ENCODE measurements at regions not wholly inside any gene's neighbourhood (a gene's known extent, or its start where the extent isn't known, plus 50 kb on each side); places are given as distances from the start of the nearest gene placed in this dataset.

GRCh38 chr4:11549525-11549924 lies 120.8 kb upstream of the HS3ST1 start:
- Histone ChIP-seq H3K27me3 (ENCODE audit: insufficient read depth) (no peaks in the 10 kb centered on the region), H3K4me1 (ENCODE audit: control insufficient read depth in 1 of 2, insufficient read depth in 2 of 2, low read depth in 1 of 2, low read length in 1 of 2) (no peaks in the 10 kb centered on the region), H3K9me2 (no peaks in the 10 kb centered on the region), H3K4me2 (no peak overlapping the region), H4K20me1 (ENCODE audit: insufficient read depth) (no peaks in the 10 kb centered on the region), H3F3A (replicated peaks; ENCODE audit: insufficient read depth) (no peaks in the 10 kb centered on the region), H3K79me2 (ENCODE audit: insufficient read depth) (no peaks in the 10 kb centered on the region), H3K36me3 (replicated peaks in 1 of 2; ENCODE audit: control insufficient read depth in 1 of 2, insufficient read depth in 2 of 2, low read length in 1 of 2) (no peaks in the 10 kb centered on the region), H3K9ac (no peak overlapping the region), H3K27ac (ENCODE audit: low read depth in 2 of 2, low read length in 1 of 2) (no peak overlapping the region), H2AFZ (ENCODE audit: low read depth) (no peak overlapping the region), H3K4me3 (ENCODE audit: low read depth in 2 of 2, low read length in 1 of 2) (no peak overlapping the region), H3K9me3 (no peaks in the 10 kb centered on the region)
- POLR2A ChIA-PET: no interaction called here
- TF ChIP-seq CHD2 (IDR thresholded peaks at IDR 0.05; ENCODE audit: low read length, partially characterized antibody): no peak
- no peak for TF ChIP-seq FOXM1 (IDR thresholded peaks at IDR 0.05; ENCODE audit: low read depth)
- TF ChIP-seq RFX5 (IDR thresholded peaks at IDR 0.05; ENCODE audit: low read length): no peak
- TF ChIP-seq FOSL2 (IDR thresholded peaks at IDR 0.05; ENCODE audit: borderline replicate concordance, low read depth): no peak
- no peak for TF ChIP-seq EP300 (IDR thresholded peaks at IDR 0.05; ENCODE audit: borderline replicate concordance in 1 of 2, low read depth in 1 of 2, low read length in 1 of 2)
- TF ChIP-seq GABPA (IDR thresholded peaks at IDR 0.05; ENCODE audit: low read depth): no peak
- TF ChIP-seq RAD21 (IDR thresholded peaks at IDR 0.05; ENCODE audit: low read length): no peak
- TF ChIP-seq FOXJ3 (CRISPR knock-in tag; IDR thresholded peaks at IDR 0.05): no peak
- no peak for TF ChIP-seq POLR2AphosphoS5 (IDR thresholded peaks at IDR 0.05; ENCODE audit: low read depth, low read length)
- CTCF ChIA-PET: no interaction called here
- DNase-seq: no peak

- H4K20me1 ChIP-seq (ENCODE audit: insufficient read depth): no peaks in the 10 kb centered on the region
- no peak for DNase-seq
- no peaks in the 10 kb centered on the region for H3K9me2 ChIP-seq
- no peaks in the 10 kb centered on the region for H3K79me2 ChIP-seq (ENCODE audit: insufficient read depth)
- POLR2A ChIA-PET: no interaction called here
- WGBS (ENCODE audit: low lambda C conversion rate): 0% methylated on average over 1 of the region's 1 CpG
- no peaks in the 10 kb centered on the region for H3K36me3 ChIP-seq (replicated peaks in 1 of 2; ENCODE audit: control insufficient read depth in 1 of 2, insufficient read depth in 2 of 2, low read length in 1 of 2)
- H3K4me1 ChIP-seq (ENCODE audit: control insufficient read depth in 1 of 2, insufficient read depth in 2 of 2, low read depth in 1 of 2, low read length in 1 of 2): no peaks in the 10 kb centered on the region
- no peak overlapping the region for H2AFZ ChIP-seq (ENCODE audit: low read depth)
- TF ChIP-seq EP300 (IDR thresholded peaks at IDR 0.05; ENCODE audit: borderline replicate concordance in 1 of 2, low read depth in 1 of 2, low read length in 1 of 2) (no peak), RAD21 (IDR thresholded peaks at IDR 0.05; ENCODE audit: low read length) (no peak), ELF1 (IDR thresholded peaks at IDR 0.05) (no peak), ZBTB33 (IDR thresholded peaks at IDR 0.05; ENCODE audit: borderline replicate concordance, low read depth) (no peak), EZH2phosphoT487 (IDR thresholded peaks at IDR 0.05; ENCODE audit: borderline replicate concordance, low read depth) (no peak), TAF1 (IDR thresholded peaks at IDR 0.05; ENCODE audit: borderline replicate concordance, low read depth, low read length) (no peak), SMC3 (IDR thresholded peaks at IDR 0.05; ENCODE audit: low read depth, low read length) (no peak)
- CTCF ChIA-PET: no interaction called here
- no peak overlapping the region for H3K27ac ChIP-seq (ENCODE audit: low read depth in 2 of 2, low read length in 1 of 2)
- H3F3A ChIP-seq (replicated peaks; ENCODE audit: insufficient read depth): no peaks in the 10 kb centered on the region
- H3K9ac ChIP-seq: no peak overlapping the region
- no peaks in the 10 kb centered on the region for H3K27me3 ChIP-seq (ENCODE audit: insufficient read depth)
- no peak overlapping the region for H3K4me3 ChIP-seq (ENCODE audit: low read depth in 2 of 2, low read length in 1 of 2)
- H3K4me2 ChIP-seq: no peak overlapping the region
- no peaks in the 10 kb centered on the region for H3K9me3 ChIP-seq
Measured at GRCh38 chr4:11548597-11549082, 119.9 kb upstream of the HS3ST1 start.
